Muscle of leg (tissue), 3 donors: ENCODE measurements at regions not wholly inside any gene's neighbourhood (a gene's known extent, or its start where the extent isn't known, plus 50 kb on each side); places are given as distances from the start of the nearest gene placed in this dataset.

Source experiments
- DNase-seq: peaks from one replicate; pipeline ENCODE4 v3.0.0; 2013
- H3K27ac ChIP-seq: one replicate; pipeline ENCODE4 v1.5.1; 2013; ENCODE audit warnings: mild to moderate bottlenecking, low read length, control low read depth
- H3K27me3 ChIP-seq: one replicate; pipeline ENCODE4 v1.6.1; 2013; ENCODE audit warnings: low read length; ENCODE audit not compliant: control insufficient read depth, insufficient read depth
- H3K36me3 ChIP-seq: one replicate; pipeline ENCODE4 v1.6.1; 2013; ENCODE audit warnings: low read length; ENCODE audit not compliant: control insufficient read depth, insufficient read depth
- H3K4me1 ChIP-seq: one replicate; pipeline ENCODE4 v1.6.1; 2013; ENCODE audit warnings: low read length; ENCODE audit not compliant: control insufficient read depth, insufficient read depth
- H3K4me3 ChIP-seq: one replicate; pipeline ENCODE4 v1.5.1; 2013; ENCODE audit warnings: low read length, control low read depth
- H3K9me3 ChIP-seq: replicated peaks from 2 replicates; pipeline ENCODE4 v1.6.1; 2013; ENCODE audit warnings: low read depth, low read length; ENCODE audit not compliant: control insufficient read depth
- WGBS: methylation state at CpG from one replicate; pipeline ENCODE4 v1.1.5; 2013; ENCODE audit warnings: missing lambda C conversion rate; ENCODE audit not compliant: insufficient coverage; 5-methylcytosine and 5-hydroxymethylcytosine counted together

DNA sequence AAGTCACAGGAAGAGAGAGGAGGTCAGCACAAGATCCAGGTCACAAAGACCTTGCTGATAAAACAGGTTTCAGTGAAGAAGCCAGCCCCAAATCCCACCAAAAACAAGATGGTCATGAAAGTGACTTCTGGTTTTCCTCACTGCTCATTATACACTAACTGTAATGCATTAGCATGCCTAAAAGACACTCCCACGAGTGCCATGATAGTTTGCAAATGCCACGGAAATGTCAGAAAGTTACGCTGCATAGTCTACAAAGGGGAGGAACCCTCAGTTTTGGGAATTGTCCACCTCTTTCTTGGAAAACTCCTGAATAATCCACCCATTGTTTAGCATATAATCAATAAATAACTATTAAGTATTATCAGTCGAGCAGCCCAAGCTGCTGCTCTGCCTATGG is 427.2 kb downstream of the RFPL4B start:
- no peaks in the 10 kb centered on the region for H3K27me3 ChIP-seq
- no peak overlapping the region for H3K4me3 ChIP-seq
- DNase-seq: no peak
- no peaks in the 10 kb centered on the region for H3K36me3 ChIP-seq
- no CpG with 5 or more reads among the region's 4 CpGs for WGBS
- H3K9me3 ChIP-seq: no peaks in the 10 kb centered on the region
- no peaks in the 10 kb centered on the region for H3K4me1 ChIP-seq
- no peak overlapping the region for H3K27ac ChIP-seq

GRCh38 chr6:112780498-112781096 is 433.5 kb downstream of the RFPL4B start:
- peak; percentile 80 for DNase-seq
- H3K27me3 ChIP-seq: no peaks in the 10 kb centered on the region
- no peak overlapping the region for H3K4me3 ChIP-seq
- H3K9me3 ChIP-seq: no peaks in the 10 kb centered on the region
- H3K4me1 ChIP-seq: no peaks in the 10 kb centered on the region
- H3K27ac ChIP-seq: no peak overlapping the region
- H3K36me3 ChIP-seq: no peaks in the 10 kb centered on the region
- WGBS: 20% methylated on average over 1 of the region's 9 CpGs

DNA sequence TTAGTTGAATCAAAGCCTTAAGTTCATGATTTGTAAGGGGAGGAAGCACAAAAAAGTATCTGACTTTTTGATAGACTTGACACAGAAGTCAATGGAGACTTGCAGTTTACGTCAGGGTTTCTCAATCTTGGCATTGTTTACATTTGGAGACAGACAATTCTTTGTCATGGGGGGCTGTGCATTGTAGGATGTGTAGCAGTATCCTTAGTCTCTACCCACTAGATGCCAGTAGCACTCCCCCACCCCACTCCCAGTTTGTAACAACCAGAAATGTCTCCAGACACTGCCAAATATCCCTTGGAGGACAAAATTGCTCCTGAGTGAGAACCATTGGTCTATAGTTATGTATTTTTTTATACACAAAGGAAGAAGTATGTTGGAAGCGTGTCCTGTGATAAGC is 434.1 kb downstream of the RFPL4B start:
- WGBS: no CpG with 5 or more reads among the region's 2 CpGs
- H3K9me3 ChIP-seq: no peaks in the 10 kb centered on the region

DNA sequence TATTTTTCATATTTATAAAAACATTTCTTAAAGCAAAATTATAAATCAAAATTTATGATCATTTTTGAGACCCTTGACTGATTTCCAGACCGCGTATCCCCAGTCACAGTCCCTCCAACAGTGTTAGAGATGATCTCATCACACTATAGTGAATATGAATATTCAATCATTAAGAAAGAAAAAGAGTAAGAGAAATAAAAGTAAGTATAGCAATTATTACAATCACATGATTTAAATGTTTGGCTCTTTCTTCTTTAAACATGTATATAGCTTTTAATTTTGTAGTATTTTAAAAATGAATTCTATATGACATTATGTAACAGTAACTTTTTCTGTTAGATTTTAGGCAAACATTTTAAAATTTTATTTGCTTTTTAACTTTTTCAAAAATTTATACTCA is 438.3 kb downstream of the RFPL4B start:
- Histone ChIP-seq H3K36me3 (no peaks in the 10 kb centered on the region), H3K27me3 (no peaks in the 10 kb centered on the region), H3K9me3 (no peaks in the 10 kb centered on the region), H3K4me1 (no peaks in the 10 kb centered on the region), H3K4me3 (no peak overlapping the region), H3K27ac (no peak overlapping the region)
- DNase-seq: no peak
- WGBS: no CpG with 5 or more reads among the region's 2 CpGs

More for the DNA sequence above, 434.1 kb downstream of the RFPL4B start:
- H3K27me3 ChIP-seq: no peaks in the 10 kb centered on the region
- no peaks in the 10 kb centered on the region for H3K4me1 ChIP-seq
- peak; percentile 30 for DNase-seq
- H3K36me3 ChIP-seq: no peaks in the 10 kb centered on the region
- no peak overlapping the region for H3K4me3 ChIP-seq
- no peak overlapping the region for H3K27ac ChIP-seq

DNA sequence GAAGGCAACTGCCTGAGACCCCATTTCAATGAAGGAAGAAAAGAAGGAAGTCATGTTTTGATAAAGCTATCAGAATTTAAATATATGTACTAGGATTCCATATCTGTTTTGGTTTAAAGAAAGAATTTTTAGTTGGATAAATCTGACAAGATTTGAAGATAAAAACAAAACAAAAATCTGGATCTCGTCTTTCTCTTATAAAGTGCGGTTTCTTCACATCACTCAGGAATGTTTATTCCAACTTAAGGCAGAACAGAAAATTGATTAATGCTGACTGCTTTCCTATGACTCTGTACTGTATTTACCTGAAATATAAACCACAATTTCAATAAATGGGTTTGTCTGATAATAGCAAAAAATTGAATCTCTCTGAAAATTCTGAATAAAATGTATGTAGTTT is 439.7 kb downstream of the RFPL4B start:
- H3K4me1 ChIP-seq: no peaks in the 10 kb centered on the region
- H3K27me3 ChIP-seq: no peaks in the 10 kb centered on the region
- no peaks in the 10 kb centered on the region for H3K36me3 ChIP-seq
- H3K9me3 ChIP-seq: no peaks in the 10 kb centered on the region
- DNase-seq: no peak
- no peak overlapping the region for H3K27ac ChIP-seq
- no CpG with 5 or more reads among the region's 2 CpGs for WGBS
- H3K4me3 ChIP-seq: no peak overlapping the region

- H3K36me3 ChIP-seq: no peaks in the 10 kb centered on the region
- no peak overlapping the region for H3K4me3 ChIP-seq
- H3K9me3 ChIP-seq: no peaks in the 10 kb centered on the region
- no peaks in the 10 kb centered on the region for H3K27me3 ChIP-seq
- no CpG with 5 or more reads among the region's 6 CpGs for WGBS
- H3K27ac ChIP-seq: no peak overlapping the region
- H3K4me1 ChIP-seq: no peaks in the 10 kb centered on the region
- DNase-seq: no peak
Observed at GRCh38 chr6:112787371-112787770, 440.2 kb downstream of the RFPL4B start.

DNA sequence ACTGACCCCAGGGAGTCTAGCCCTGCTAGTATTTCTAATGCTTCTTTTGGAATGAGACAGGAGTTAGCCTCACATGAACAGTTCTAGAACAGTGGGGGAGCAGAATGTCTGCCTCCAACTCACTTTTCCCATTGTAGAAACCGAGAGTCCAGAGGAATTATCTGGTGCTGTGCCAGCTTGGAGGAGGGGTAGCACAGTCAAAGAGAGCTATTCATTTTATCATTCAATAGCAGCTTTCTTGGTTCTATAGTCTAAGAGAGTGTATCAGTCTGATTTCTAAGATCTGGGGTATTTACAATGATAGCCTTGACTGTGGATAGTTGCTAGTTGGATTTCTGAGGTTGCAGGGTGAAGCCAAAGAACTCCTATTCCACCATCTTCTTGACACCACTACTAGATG is 448.2 kb downstream of the RFPL4B start:
- DNase-seq: no peak
- H3K9me3 ChIP-seq: peaks cover 9% of the 10 kb centered on the region
- no CpG with 5 or more reads among the region's 1 CpG for WGBS
- no peaks in the 10 kb centered on the region for H3K4me1 ChIP-seq
- H3K27me3 ChIP-seq: no peaks in the 10 kb centered on the region
- no peaks in the 10 kb centered on the region for H3K36me3 ChIP-seq
- H3K27ac ChIP-seq: no peak overlapping the region
- no peak overlapping the region for H3K4me3 ChIP-seq

GRCh38 chr6:112796712-112797111 is 449.6 kb downstream of the RFPL4B start:
- peaks cover 9% of the 10 kb centered on the region for H3K9me3 ChIP-seq
- no peak overlapping the region for H3K27ac ChIP-seq
- no peak for DNase-seq
- no peaks in the 10 kb centered on the region for H3K27me3 ChIP-seq
- peaks cover 1% of the 10 kb centered on the region for H3K4me1 ChIP-seq
- no peaks in the 10 kb centered on the region for H3K36me3 ChIP-seq
- WGBS: no CpG with 5 or more reads among the region's 1 CpG
- no peak overlapping the region for H3K4me3 ChIP-seq

DNA sequence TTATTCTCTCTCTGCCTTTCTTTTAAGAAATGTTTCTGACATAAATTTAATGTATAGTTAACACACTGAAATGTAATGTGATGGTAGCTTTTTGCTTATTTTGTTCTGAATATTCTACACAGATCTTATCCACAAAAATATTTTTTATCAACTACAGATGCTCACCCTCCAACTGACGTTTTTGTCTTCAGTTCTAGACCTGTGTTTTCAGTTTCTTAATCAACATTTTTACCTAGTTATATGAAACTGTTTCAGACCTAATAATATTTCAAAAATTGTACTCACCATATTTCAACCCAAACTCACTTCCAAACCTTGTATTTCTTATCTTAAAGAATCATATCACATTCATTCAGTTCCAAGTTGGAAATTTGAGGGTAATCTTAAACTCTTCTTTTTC is 452.8 kb downstream of the RFPL4B start:
- Histone ChIP-seq H3K36me3 (no peaks in the 10 kb centered on the region), H3K27ac (no peak overlapping the region), H3K4me1 (peaks cover 2% of the 10 kb centered on the region), H3K4me3 (no peak overlapping the region), H3K9me3 (no peaks in the 10 kb centered on the region), H3K27me3 (no peaks in the 10 kb centered on the region)
- no peak for DNase-seq
- no CpG with 5 or more reads among the region's 1 CpG for WGBS

- WGBS: no CpG with 5 or more reads among the region's 1 CpG
- DNase-seq: no peak
- H3K4me3 ChIP-seq: no peak overlapping the region
- no peaks in the 10 kb centered on the region for H3K27me3 ChIP-seq
- H3K4me1 ChIP-seq: peaks cover 2% of the 10 kb centered on the region
- no peaks in the 10 kb centered on the region for H3K36me3 ChIP-seq
- peak overlapping the region; percentile 50 for H3K27ac ChIP-seq
- H3K9me3 ChIP-seq: no peaks in the 10 kb centered on the region
Observed at GRCh38 chr6:112800439-112800838, 453.3 kb downstream of the RFPL4B start.

GRCh38 chr6:112800916-112801315 is 453.8 kb downstream of the RFPL4B start:
- no peak overlapping the region for H3K4me3 ChIP-seq
- peak; percentile 57 for DNase-seq
- no CpG with 5 or more reads among the region's 1 CpG for WGBS
- H3K36me3 ChIP-seq: no peaks in the 10 kb centered on the region
- H3K9me3 ChIP-seq: no peaks in the 10 kb centered on the region
- peaks cover 2% of the 10 kb centered on the region for H3K4me1 ChIP-seq
- H3K27ac ChIP-seq: peak overlapping the region; percentile 50
- H3K27me3 ChIP-seq: no peaks in the 10 kb centered on the region
